OCI-LY3 (cell line): ENCODE measurements at regions not wholly inside any gene's neighbourhood (a gene's known extent, or its start where the extent isn't known, plus 50 kb on each side); places are given as distances from the start of the nearest gene placed in this dataset.

Source experiments
- CTCF ChIP-seq: fragments of 200-600, 300-600 bp; sonication (generic); IDR thresholded peaks from 2 replicates; pipeline ENCODE4 v1.5.1; 2014; ENCODE audit warnings: antibody characterized with exemption, low read length, low read depth
- EZH2phosphoT487 ChIP-seq: fragments of 200-600 bp; shearing (Covaris generic); IDR thresholded peaks from 2 replicates; pipeline ENCODE4 v1.6.1; 2018; ENCODE audit warnings: antibody characterized with exemption, mixed run types, low read depth

GRCh38 chr5:96193946-96194345 lies 232.3 kb upstream of the ELL2 start:
- TF ChIP-seq CTCF = no peak
- no peak for TF ChIP-seq EZH2phosphoT487
